ENCODE measurements at regions not wholly inside any gene's neighbourhood (a gene's known extent, or its start where the extent isn't known, plus 50 kb on each side); places are given as distances from the start of the nearest gene placed in this dataset.

DNA sequence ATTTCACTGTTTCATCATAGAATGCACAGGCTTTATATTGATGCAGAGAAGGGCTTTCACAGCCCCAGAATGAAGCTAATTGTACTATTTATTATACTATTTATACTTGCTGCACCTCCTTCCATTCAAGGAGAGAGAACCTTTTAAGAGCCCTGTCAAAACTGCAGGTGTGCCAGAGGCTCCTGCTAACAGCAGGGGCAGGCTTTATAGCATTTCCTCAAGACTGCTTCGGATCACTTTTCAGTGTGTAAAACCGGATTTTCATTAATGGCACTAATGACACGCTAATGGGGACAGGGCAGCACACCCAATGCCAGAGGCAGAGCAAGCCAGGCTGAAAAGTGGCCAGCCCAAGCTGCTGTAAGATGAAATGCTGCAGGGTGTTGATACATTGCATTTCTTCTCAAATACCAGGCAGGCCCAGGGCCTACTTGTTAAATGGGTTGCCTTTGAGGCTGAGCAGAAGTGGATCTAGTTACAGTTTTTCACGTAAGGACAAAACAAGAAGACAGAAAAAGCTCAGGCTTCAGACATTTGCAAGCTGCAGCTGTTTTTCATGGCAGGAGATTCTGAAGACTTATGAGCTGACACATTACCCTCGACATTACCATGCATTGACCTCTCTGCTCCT is 487.7 kb upstream of the BTBD3 start (continued):
- no peak for TF ChIP-seq ZNF70 (CRISPR knock-in tag; IDR thresholded peaks at IDR 0.05)

DNA sequence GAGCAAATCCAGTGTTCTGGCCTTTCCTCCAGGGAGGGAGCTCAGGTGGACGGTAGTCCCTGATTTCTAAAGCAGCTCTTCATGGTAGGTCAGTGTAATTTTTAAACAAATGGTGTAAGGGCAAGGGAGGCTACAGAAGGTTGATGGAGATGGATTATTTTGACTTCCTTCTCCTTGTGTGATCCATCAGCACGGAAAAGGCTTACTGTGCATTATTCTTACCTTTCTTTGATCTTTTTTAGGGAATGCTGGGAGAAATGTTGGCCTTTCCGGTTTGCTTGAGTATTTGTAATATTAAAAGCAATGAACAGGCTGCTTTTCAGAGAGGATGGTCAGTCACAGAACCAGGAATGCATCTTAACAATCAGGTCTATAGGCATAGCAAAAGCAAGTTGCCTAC is 487.0 kb upstream of the BTBD3 start:
- TF ChIP-seq, protein P1, sequence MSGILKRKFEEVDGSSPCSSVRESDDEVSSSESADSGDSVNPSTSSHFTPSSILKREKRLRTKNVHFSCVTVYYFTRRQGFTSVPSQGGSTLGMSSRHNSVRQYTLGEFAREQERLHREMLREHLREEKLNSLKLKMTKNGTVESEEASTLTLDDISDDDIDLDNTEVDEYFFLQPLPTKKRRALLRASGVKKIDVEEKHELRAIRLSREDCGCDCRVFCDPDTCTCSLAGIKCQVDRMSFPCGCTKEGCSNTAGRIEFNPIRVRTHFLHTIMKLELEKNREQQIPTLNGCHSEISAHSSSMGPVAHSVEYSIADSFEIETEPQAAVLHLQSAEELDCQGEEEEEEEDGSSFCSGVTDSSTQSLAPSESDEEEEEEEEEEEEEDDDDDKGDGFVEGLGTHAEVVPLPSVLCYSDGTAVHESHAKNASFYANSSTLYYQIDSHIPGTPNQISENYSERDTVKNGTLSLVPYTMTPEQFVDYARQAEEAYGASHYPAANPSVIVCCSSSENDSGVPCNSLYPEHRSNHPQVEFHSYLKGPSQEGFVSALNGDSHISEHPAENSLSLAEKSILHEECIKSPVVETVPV (CRISPR knock-in tag; IDR thresholded peaks at IDR 0.05): no peak
- TF ChIP-seq CSDC2 (CRISPR knock-in tag; IDR thresholded peaks at IDR 0.05): no peak
- no peak for TF ChIP-seq ZNF565 (CRISPR knock-in tag; conservative IDR thresholded peaks at IDR 0.05; ENCODE audit: low read depth)
- TF ChIP-seq GLIS3 (CRISPR knock-in tag; IDR thresholded peaks at IDR 0.05): no peak
- TF ChIP-seq ZNF8 (CRISPR knock-in tag; IDR thresholded peaks at IDR 0.05): no peak
- TF ChIP-seq PPARA (CRISPR knock-in tag; IDR thresholded peaks at IDR 0.05; ENCODE audit: borderline replicate concordance): no peak
- no peak for TF ChIP-seq TCF4 (CRISPR knock-in tag; IDR thresholded peaks at IDR 0.05; ENCODE audit: borderline replicate concordance)
- TF ChIP-seq ZC3H10 (CRISPR knock-in tag; IDR thresholded peaks at IDR 0.05): no peak
- TF ChIP-seq BACH2 (CRISPR knock-in tag; IDR thresholded peaks at IDR 0.05; ENCODE audit: borderline replicate concordance): no peak
- no peak for TF ChIP-seq ISL1 (CRISPR knock-in tag; IDR thresholded peaks at IDR 0.05)
- no peak for TF ChIP-seq ARNTL (CRISPR knock-in tag; IDR thresholded peaks at IDR 0.05; ENCODE audit: borderline replicate concordance, low read depth)
- TF ChIP-seq, protein P2, sequence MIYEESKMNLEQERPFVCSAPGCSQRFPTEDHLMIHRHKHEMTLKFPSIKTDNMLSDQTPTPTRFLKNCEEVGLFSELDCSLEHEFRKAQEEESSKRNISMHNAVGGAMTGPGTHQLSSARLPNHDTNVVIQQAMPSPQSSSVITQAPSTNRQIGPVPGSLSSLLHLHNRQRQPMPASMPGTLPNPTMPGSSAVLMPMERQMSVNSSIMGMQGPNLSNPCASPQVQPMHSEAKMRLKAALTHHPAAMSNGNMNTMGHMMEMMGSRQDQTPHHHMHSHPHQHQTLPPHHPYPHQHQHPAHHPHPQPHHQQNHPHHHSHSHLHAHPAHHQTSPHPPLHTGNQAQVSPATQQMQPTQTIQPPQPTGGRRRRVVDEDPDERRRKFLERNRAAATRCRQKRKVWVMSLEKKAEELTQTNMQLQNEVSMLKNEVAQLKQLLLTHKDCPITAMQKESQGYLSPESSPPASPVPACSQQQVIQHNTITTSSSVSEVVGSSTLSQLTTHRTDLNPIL (CRISPR knock-in tag; IDR thresholded peaks at IDR 0.05; ENCODE audit: low read depth): no peak
- TF ChIP-seq, protein P3, sequence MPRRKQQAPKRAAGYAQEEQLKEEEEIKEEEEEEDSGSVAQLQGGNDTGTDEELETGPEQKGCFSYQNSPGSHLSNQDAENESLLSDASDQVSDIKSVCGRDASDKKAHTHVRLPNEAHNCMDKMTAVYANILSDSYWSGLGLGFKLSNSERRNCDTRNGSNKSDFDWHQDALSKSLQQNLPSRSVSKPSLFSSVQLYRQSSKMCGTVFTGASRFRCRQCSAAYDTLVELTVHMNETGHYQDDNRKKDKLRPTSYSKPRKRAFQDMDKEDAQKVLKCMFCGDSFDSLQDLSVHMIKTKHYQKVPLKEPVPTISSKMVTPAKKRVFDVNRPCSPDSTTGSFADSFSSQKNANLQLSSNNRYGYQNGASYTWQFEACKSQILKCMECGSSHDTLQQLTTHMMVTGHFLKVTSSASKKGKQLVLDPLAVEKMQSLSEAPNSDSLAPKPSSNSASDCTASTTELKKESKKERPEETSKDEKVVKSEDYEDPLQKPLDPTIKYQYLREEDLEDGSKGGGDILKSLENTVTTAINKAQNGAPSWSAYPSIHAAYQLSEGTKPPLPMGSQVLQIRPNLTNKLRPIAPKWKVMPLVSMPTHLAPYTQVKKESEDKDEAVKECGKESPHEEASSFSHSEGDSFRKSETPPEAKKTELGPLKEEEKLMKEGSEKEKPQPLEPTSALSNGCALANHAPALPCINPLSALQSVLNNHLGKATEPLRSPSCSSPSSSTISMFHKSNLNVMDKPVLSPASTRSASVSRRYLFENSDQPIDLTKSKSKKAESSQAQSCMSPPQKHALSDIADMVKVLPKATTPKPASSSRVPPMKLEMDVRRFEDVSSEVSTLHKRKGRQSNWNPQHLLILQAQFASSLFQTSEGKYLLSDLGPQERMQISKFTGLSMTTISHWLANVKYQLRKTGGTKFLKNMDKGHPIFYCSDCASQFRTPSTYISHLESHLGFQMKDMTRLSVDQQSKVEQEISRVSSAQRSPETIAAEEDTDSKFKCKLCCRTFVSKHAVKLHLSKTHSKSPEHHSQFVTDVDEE (CRISPR knock-in tag; IDR thresholded peaks at IDR 0.05): no peak
- no peak for TF ChIP-seq ZNF70 (CRISPR knock-in tag; IDR thresholded peaks at IDR 0.05)
- no peak for TF ChIP-seq SNAI2 (CRISPR knock-in tag; IDR thresholded peaks at IDR 0.05)
- TF ChIP-seq TOX (CRISPR knock-in tag; IDR thresholded peaks at IDR 0.05; ENCODE audit: borderline replicate concordance): no peak
- TF ChIP-seq ZFP30 (CRISPR knock-in tag; IDR thresholded peaks at IDR 0.05): no peak
- no peak for ATAC-seq

DNA sequence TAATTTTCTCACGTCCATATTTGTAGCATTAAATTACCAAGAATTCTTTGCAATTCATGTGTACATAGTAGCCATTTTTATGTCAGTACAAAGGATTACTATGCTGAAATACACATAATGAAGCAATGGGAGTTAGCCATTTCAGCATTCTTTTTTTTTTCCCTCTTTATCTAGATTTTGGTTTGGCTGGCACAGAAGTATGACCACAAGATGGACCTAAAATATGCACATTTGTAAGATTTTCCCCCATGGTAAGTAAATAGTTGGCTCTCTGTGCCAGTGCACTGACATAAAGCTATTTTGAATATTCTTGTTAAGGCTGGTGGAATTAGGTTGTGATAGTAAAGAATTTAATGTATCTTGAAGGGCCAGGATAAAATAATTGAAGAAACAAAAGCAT is 486.1 kb upstream of the BTBD3 start:
- ATAC-seq: peak; percentile 40
- no peak for TF ChIP-seq ZNF8 (CRISPR knock-in tag; IDR thresholded peaks at IDR 0.05)
- TF ChIP-seq, protein P3 (CRISPR knock-in tag; IDR thresholded peaks at IDR 0.05): no peak
- TF ChIP-seq ISL1 (CRISPR knock-in tag; IDR thresholded peaks at IDR 0.05): no peak
- no peak for TF ChIP-seq SNAI2 (CRISPR knock-in tag; IDR thresholded peaks at IDR 0.05)
- no peak for TF ChIP-seq ZNF70 (CRISPR knock-in tag; IDR thresholded peaks at IDR 0.05)
- TF ChIP-seq CSDC2 (CRISPR knock-in tag; IDR thresholded peaks at IDR 0.05): no peak
- TF ChIP-seq ARNTL (CRISPR knock-in tag; IDR thresholded peaks at IDR 0.05; ENCODE audit: borderline replicate concordance, low read depth): no peak
- TF ChIP-seq, protein P1 (CRISPR knock-in tag; IDR thresholded peaks at IDR 0.05): no peak
- TF ChIP-seq ZNF565 (CRISPR knock-in tag; conservative IDR thresholded peaks at IDR 0.05; ENCODE audit: low read depth): no peak
- TF ChIP-seq, protein P4, sequence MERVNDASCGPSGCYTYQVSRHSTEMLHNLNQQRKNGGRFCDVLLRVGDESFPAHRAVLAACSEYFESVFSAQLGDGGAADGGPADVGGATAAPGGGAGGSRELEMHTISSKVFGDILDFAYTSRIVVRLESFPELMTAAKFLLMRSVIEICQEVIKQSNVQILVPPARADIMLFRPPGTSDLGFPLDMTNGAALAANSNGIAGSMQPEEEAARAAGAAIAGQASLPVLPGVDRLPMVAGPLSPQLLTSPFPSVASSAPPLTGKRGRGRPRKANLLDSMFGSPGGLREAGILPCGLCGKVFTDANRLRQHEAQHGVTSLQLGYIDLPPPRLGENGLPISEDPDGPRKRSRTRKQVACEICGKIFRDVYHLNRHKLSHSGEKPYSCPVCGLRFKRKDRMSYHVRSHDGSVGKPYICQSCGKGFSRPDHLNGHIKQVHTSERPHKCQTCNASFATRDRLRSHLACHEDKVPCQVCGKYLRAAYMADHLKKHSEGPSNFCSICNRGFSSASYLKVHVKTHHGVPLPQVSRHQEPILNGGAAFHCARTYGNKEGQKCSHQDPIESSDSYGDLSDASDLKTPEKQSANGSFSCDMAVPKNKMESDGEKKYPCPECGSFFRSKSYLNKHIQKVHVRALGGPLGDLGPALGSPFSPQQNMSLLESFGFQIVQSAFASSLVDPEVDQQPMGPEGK (CRISPR knock-in tag; IDR thresholded peaks at IDR 0.05; ENCODE audit: borderline replicate concordance): no peak
- no peak for TF ChIP-seq ZFP3 (CRISPR knock-in tag; IDR thresholded peaks at IDR 0.05)
- TF ChIP-seq ZFP30 (CRISPR knock-in tag; IDR thresholded peaks at IDR 0.05): no peak
- no peak for TF ChIP-seq PPARA (CRISPR knock-in tag; IDR thresholded peaks at IDR 0.05; ENCODE audit: borderline replicate concordance)
- TF ChIP-seq, protein P5, sequence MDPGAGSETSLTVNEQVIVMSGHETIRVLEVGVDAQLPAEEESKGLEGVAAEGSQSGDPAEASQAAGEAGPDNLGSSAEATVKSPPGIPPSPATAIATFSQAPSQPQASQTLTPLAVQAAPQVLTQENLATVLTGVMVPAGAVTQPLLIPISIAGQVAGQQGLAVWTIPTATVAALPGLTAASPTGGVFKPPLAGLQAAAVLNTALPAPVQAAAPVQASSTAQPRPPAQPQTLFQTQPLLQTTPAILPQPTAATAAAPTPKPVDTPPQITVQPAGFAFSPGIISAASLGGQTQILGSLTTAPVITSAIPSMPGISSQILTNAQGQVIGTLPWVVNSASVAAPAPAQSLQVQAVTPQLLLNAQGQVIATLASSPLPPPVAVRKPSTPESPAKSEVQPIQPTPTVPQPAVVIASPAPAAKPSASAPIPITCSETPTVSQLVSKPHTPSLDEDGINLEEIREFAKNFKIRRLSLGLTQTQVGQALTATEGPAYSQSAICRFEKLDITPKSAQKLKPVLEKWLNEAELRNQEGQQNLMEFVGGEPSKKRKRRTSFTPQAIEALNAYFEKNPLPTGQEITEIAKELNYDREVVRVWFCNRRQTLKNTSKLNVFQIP (CRISPR knock-in tag; IDR thresholded peaks at IDR 0.05; ENCODE audit: borderline replicate concordance, low read depth): no peak
